ENCODE measurements at regions not wholly inside any gene's neighbourhood (a gene's known extent, or its start where the extent isn't known, plus 50 kb on each side); places are given as distances from the start of the nearest gene placed in this dataset.
"Not testable (repeated sequence)": the region's sequence is repeated elsewhere in the genome, so short reads cannot be mapped to it uniquely, and the experiment has no call there.

DNA sequence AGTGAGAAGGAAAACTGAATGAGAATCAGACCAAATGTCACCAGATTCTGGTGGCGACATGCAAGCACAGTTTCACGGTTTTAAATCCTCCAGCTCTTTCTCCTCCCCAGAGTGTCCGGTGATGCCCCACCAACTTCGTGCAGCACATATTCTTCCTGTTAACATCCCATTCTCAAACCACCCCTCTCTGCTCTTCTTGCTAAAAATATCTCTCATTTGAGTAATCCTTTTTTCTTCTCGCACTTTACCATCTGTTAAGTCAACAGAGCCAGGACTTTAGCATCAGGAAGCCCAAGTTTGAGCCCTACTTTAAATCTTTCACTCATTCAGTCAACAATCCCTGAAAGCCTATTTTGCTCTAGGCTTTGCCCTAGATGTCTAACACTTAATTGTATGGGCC is 68.2 kb upstream of the VGLL4 start:
- DNase-seq: no peak

DNA sequence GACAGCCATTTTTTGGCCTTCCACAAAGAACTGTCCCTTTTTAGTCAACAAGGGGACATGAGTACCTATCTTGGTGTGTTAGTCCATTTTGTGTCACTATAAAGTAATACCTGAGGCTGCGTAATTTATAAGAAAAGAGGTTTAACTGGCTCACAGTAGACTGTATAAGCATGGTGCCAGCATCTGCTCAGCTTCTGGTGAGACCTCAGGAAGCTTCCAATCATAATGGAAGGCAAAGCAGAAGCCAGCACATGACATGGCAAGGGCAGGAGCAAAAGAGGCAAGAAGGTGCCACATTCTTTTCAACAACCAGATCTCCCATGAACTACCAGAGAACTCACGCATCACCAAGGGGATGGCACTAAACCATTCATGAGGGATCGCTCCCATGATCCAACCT is 66.1 kb upstream of the VGLL4 start:
- DNase-seq: no peak

DNA sequence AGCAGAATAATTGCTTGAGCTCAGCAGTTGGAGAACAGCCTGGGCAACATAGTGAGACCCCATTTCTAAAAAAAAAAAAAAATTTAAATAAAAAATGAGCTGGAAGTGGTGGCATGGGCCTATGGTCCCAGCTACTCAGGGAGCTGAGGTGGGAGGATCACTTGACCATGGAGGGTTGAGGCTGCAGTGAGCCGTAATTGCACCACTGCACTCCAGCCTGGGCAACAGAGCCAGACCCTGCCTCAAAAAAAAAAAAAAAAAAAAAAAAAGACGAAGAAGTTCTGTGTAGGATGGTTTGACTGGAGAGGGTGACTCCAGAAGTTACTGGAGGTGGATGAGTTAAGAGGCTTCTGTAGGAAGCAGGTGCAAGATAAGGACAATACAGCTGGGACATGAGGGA is 63.4 kb upstream of the VGLL4 start:
- not testable (repeated sequence) for DNase-seq

DNA sequence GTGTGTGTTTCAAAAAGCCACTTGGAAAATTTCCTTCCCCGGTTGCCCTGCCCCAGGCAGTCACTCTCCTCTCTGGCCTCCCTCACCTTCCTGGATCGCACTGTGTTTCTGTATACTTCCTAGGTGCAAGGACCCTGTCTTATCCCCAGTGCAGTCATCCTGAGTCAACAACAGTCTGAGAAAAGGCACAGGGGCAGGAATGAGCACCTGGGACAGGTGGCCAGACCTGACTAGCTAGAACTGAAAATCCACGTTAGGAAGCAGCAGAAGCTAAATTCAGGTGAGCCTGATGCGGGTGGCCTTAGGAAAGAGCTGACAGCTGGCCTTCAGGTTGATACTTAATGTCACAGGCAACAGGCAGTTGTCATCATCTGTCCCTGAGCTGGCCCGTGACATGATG is 62.9 kb upstream of the VGLL4 start:
- no peak for DNase-seq

DNA sequence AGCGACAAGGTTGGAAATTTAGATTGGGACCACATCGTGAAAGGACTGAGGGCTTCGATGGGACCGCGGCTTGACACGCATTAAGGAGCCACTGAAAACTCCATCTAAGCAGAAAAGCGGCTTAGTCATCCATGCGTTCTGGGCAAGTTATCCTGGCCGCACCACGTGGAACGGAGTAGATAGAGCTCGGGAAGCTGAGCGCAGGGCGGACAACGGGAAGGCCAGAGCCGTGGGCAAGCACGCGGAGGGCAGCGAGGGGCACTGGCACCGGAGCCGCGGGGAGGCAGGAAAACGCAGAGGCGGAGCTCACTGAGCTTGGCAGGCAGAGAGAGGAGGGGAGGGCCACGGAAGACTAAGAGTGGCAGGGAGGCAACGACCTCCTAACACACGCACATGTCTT is 61.3 kb upstream of the VGLL4 start:
- DNase-seq: no peak

DNA sequence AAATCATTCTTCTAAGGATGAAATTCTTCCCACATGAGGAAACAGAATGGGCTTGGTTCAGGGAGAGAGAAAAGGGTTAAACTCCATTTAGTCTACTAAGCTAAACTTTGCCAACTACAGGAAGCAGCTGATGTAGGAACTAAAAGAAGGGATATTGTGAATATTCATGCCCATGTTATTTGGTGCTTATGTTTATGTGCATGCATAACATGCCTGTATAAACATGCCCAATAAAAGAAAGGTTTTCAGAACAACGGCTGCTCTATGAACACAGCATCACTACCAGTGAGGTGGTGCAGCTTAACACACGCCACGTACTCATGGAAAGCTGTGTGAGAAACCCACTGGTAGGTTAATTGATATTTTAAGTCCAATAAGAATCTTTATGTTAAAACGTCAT is 59.4 kb upstream of the VGLL4 start:
- DNase-seq: no peak

DNA sequence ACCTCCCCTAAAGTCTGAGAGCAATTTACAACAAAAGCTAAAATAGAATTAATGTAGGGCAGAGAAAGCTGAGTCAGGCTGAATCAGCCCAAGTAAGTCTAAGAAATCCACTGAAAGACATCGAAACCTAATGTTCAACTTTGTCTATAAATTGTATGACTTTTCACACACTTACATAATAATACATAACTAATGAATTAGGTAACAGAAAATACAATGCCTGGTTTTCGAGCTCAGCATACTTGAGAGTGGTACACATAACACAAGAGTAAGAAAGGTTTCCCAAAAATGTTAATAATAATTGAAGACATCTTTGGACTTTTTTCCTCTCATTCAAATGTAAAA is 55.3 kb upstream of the VGLL4 start:
- DNase-seq: no peak

DNA sequence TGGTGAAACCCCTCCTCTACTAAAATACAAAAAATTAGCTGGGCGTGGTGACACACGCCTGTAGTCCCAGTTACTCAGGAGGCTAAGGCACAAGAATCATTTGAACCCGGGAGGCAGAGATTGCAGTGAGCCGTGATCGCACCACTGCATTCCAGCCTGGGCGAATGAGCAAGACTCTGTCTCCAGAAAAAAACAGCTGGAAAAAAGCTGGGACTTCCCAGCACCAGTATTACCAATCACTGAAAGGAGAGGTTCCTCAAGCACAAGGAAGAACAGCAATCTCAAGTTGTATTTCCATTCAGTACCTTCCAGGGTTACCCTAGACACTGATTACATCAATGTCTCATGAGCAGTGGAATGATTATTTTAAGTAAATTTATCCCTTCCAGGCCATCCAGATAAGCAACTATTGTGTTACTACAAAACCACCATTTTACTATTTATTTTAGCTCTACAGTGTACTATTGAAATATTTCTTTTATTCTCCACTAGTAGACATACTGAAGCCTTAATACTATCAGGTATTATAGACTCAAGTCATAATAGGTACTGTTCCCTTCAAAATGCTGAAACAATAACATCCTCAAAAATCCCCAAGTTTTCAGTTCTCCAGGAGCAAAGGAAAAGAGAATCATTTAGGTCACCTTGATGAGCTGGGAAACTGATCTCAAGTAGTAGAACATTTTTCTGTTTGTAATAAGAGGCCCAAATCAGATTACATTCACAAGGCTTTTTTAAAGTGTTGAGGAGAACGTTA is 54.8 kb upstream of the VGLL4 start:
- no peak for DNase-seq

DNA sequence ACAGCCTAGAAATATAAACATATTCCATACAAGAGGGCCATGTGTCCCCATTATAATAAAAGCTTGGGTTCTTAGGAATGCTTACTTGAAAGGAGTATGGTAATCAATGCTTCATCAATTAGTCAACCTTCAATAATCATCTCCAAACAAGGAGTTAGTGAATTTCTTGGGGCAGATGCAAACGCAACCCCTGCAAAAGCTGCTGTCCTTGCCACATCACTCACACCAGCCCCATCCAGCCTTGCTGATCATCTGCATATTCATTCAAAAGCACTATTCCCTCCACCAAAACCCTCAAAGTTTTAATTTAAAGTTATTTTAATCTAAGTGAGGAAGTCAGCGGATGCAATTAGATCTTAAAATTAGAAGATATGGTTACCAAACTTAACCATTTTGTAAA is 54.0 kb upstream of the VGLL4 start:
- DNase-seq: no peak

DNA sequence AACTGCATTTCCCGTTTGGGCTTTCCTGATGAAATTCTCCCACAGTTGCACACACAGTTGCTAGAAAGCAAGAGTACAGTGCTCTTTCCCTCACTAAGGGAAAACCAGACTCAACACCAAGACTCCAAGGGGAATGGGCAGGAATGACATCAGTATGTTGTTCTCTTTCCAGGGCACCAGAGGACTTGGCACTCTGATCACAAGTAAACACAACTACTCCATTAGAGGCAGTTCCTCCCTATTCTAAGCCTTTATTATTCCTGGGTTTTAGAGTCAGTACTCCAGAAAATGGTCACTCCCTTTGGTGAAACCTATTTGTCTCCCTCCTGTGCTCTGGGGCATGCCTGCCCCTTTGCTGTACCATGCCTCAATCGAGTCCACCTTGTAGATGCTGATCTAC is 52.3 kb upstream of the VGLL4 start:
- DNase-seq: no peak

Measured in NCI-H510A (cell line).